ENCODE measurements at regions not wholly inside any gene's neighbourhood (a gene's known extent, or its start where the extent isn't known, plus 50 kb on each side); places are given as distances from the start of the nearest gene placed in this dataset.

GRCh38 chr3:84108442-84108971 is 850.3 kb upstream of the CADM2 start:
- intact Hi-C loops (cut with DNase I; ENCODE audit: low total_unique reads) (no loop called here), in situ Hi-C loops (cut with MboI; ENCODE audit: low pct_ligation_motif_present in 1 of 4, low pct_unique_long_range_greater_than_20kb in 1 of 4, low sequenced_read_pairs in 3 of 4) (no loop called here)
- no peaks in the 10 kb centered on the region for H3K27me3 ChIP-seq
- H3K36me3 ChIP-seq: no peaks in the 10 kb centered on the region
- H3K27ac ChIP-seq: no peak overlapping the region
- no peak overlapping the region for H3K4me3 ChIP-seq
- WGBS, 2 donors (ENCODE audit: low coverage in 1 of 2): 18 to 27% methylated on average over 4 of the region's 4 CpGs
- no peak for DNase-seq
- no peaks in the 10 kb centered on the region for H3K4me1 ChIP-seq
- H3K9me3 ChIP-seq: peaks cover 2 to 11% of the 10 kb centered on the region in 2 donors
- TF ChIP-seq POLR2AphosphoS5 (IDR thresholded peaks at IDR 0.05): no peak

- in situ Hi-C loops (cut with MboI; ENCODE audit: low pct_ligation_motif_present in 1 of 4, low pct_unique_long_range_greater_than_20kb in 1 of 4, low sequenced_read_pairs in 3 of 4) (no loop called here), intact Hi-C loops (cut with DNase I; ENCODE audit: low total_unique reads) (no loop called here)
- Histone ChIP-seq H3K27me3 (no peaks in the 10 kb centered on the region), H3K36me3 (no peaks in the 10 kb centered on the region), H3K4me1 (no peaks in the 10 kb centered on the region), H3K27ac (no peak overlapping the region), H3K4me3 (no peak overlapping the region), H3K9me3 (peaks cover 0 to 14% of the 10 kb centered on the region in 2 donors)
- no peak for DNase-seq
- TF ChIP-seq, protein P1, sequence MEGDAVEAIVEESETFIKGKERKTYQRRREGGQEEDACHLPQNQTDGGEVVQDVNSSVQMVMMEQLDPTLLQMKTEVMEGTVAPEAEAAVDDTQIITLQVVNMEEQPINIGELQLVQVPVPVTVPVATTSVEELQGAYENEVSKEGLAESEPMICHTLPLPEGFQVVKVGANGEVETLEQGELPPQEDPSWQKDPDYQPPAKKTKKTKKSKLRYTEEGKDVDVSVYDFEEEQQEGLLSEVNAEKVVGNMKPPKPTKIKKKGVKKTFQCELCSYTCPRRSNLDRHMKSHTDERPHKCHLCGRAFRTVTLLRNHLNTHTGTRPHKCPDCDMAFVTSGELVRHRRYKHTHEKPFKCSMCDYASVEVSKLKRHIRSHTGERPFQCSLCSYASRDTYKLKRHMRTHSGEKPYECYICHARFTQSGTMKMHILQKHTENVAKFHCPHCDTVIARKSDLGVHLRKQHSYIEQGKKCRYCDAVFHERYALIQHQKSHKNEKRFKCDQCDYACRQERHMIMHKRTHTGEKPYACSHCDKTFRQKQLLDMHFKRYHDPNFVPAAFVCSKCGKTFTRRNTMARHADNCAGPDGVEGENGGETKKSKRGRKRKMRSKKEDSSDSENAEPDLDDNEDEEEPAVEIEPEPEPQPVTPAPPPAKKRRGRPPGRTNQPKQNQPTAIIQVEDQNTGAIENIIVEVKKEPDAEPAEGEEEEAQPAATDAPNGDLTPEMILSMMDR (IDR thresholded peaks at IDR 0.05): no peak
- TF ChIP-seq POLR2AphosphoS5 (IDR thresholded peaks at IDR 0.05): no peak
Observed at GRCh38 chr3:84109911-84110310, 848.9 kb upstream of the CADM2 start.

GRCh38 chr3:84110787-84111186 is 848.0 kb upstream of the CADM2 start:
- in situ Hi-C loops (cut with MboI; ENCODE audit: low pct_ligation_motif_present in 1 of 4, low pct_unique_long_range_greater_than_20kb in 1 of 4, low sequenced_read_pairs in 3 of 4): no loop called here
- TF ChIP-seq POLR2AphosphoS5 (IDR thresholded peaks at IDR 0.05): no peak
- no peak for TF ChIP-seq POLR2A (IDR thresholded peaks at IDR 0.05)
- TF ChIP-seq, protein P1 (IDR thresholded peaks at IDR 0.05): no peak
- TF ChIP-seq EP300 (IDR thresholded peaks at IDR 0.05; ENCODE audit: low read depth): no peak

GRCh38 chr3:84125201-84125721 is 833.5 kb upstream of the CADM2 start:
- in situ Hi-C loops (cut with MboI; ENCODE audit: low pct_ligation_motif_present in 1 of 4, low pct_unique_long_range_greater_than_20kb in 1 of 4, low sequenced_read_pairs in 3 of 4) (no loop called here), intact Hi-C loops (cut with DNase I; ENCODE audit: low total_unique reads) (no loop called here)
- H3K27me3 ChIP-seq: no peaks in the 10 kb centered on the region
- WGBS, 2 donors (ENCODE audit: low coverage in 1 of 2): 96% methylated on average over 10 of the region's 12 CpGs; no CpG with 5 or more reads in 1 of the 2 donors
- TF ChIP-seq, protein P1 (IDR thresholded peaks at IDR 0.05): no peak
- TF ChIP-seq POLR2A (IDR thresholded peaks at IDR 0.05) (no peak), EP300 (IDR thresholded peaks at IDR 0.05; ENCODE audit: low read depth) (no peak), POLR2AphosphoS5 (IDR thresholded peaks at IDR 0.05) (no peak)
- H3K36me3 ChIP-seq: no peaks in the 10 kb centered on the region
- no peak overlapping the region for H3K4me3 ChIP-seq
- H3K9me3 ChIP-seq: peaks cover 3% of the 10 kb centered on the region in 2 donors
- DNase-seq: no peak
- no peaks in the 10 kb centered on the region for H3K4me1 ChIP-seq
- no peak overlapping the region for H3K27ac ChIP-seq

More at GRCh38 chr3:84110787-84111186, 848.0 kb upstream of the CADM2 start:
- Histone ChIP-seq H3K27me3 (no peaks in the 10 kb centered on the region), H3K4me1 (no peaks in the 10 kb centered on the region), H3K9me3 (peaks cover 0 to 8% of the 10 kb centered on the region in 2 donors), H3K36me3 (no peaks in the 10 kb centered on the region), H3K4me3 (no peak overlapping the region), H3K27ac (no peak overlapping the region)
- intact Hi-C loops (cut with DNase I; ENCODE audit: low total_unique reads): no loop called here
- DNase-seq: no peak

DNA sequence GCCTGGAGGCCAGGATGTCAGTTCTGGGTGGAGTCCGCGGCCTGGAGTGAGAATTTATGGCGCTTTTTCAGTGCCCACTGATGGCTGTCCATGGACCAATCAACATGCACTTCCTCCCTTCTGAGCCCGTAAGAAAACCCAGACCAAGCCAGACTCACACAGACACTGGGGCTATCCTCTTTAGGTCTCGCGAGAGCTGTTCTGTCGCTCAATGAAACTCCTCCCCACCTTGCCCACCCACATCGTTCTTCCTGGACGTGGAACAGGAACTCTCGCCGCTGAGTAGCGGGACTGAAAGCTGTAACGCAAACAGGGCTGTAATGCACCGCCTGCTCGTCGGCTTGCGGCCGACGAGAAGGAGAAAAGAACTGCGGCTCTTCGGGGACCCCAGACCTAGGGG is 833.0 kb upstream of the CADM2 start:
- no peaks in the 10 kb centered on the region for H3K4me1 ChIP-seq
- TF ChIP-seq POLR2AphosphoS5 (IDR thresholded peaks at IDR 0.05) (no peak), POLR2A (IDR thresholded peaks at IDR 0.05) (no peak), EP300 (IDR thresholded peaks at IDR 0.05; ENCODE audit: low read depth) (no peak)
- TF ChIP-seq, protein P1 (IDR thresholded peaks at IDR 0.05): no peak
- in situ Hi-C loops (cut with MboI; ENCODE audit: low pct_ligation_motif_present in 1 of 4, low pct_unique_long_range_greater_than_20kb in 1 of 4, low sequenced_read_pairs in 3 of 4): no loop called here
- H3K27me3 ChIP-seq: no peaks in the 10 kb centered on the region
- no peaks in the 10 kb centered on the region for H3K36me3 ChIP-seq
- H3K27ac ChIP-seq: no peak overlapping the region
- intact Hi-C loops (cut with DNase I; ENCODE audit: low total_unique reads): no loop called here
- DNase-seq: no peak
- peaks cover 3% of the 10 kb centered on the region in 2 donors for H3K9me3 ChIP-seq
- WGBS, 2 donors (ENCODE audit: low coverage in 1 of 2): 93% methylated on average over 21 of the region's 21 CpGs; no CpG with 5 or more reads in 1 of the 2 donors
- H3K4me3 ChIP-seq: no peak overlapping the region

Data from transverse colon (tissue), 4 donors.